ENCODE measurements at regions not wholly inside any gene's neighbourhood (a gene's known extent, or its start where the extent isn't known, plus 50 kb on each side); places are given as distances from the start of the nearest gene placed in this dataset.

DNA sequence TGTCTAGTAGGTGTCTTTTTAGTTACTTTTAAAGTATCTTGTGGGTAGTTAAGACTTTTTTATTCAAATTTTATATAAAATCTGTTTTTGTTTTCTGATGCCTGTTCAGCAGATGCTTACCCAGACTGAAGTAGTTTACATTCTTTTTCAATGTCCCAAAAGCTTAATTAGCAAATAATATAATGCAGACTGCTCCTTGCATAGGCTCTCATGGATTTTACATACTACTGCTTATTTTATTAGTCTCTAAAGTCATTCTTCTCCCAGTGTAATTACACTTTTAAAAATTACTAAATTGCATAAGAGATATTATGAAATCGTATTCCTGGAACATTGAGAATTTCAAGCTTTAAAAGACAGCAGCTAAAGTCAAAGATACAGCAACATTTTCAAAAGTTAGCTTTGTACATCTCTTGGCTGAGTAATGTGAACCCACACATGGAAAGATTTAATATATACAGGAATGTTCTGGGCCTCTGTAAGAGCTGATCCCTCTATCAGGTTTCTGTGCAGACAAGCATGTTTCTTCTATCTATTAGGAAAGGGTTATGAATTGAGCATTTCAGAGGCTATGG, 148.4 kb upstream of the SPRY1 start:
- TF ChIP-seq, protein P1, sequence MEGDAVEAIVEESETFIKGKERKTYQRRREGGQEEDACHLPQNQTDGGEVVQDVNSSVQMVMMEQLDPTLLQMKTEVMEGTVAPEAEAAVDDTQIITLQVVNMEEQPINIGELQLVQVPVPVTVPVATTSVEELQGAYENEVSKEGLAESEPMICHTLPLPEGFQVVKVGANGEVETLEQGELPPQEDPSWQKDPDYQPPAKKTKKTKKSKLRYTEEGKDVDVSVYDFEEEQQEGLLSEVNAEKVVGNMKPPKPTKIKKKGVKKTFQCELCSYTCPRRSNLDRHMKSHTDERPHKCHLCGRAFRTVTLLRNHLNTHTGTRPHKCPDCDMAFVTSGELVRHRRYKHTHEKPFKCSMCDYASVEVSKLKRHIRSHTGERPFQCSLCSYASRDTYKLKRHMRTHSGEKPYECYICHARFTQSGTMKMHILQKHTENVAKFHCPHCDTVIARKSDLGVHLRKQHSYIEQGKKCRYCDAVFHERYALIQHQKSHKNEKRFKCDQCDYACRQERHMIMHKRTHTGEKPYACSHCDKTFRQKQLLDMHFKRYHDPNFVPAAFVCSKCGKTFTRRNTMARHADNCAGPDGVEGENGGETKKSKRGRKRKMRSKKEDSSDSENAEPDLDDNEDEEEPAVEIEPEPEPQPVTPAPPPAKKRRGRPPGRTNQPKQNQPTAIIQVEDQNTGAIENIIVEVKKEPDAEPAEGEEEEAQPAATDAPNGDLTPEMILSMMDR (IDR thresholded peaks at IDR 0.05) = no peak
- no peak for TF ChIP-seq POLR2A (IDR thresholded peaks at IDR 0.05)
